Suprapubic skin (tissue), 4 donors: ENCODE measurements at regions not wholly inside any gene's neighbourhood (a gene's known extent, or its start where the extent isn't known, plus 50 kb on each side); places are given as distances from the start of the nearest gene placed in this dataset.

Experiments
- DNase-seq, 2 donors: peaks; one replicate each; pipeline ENCODE4 v3.0.0-alpha.2; 2019; ENCODE audit warnings: low spot score in 2 of 2
- H3K27ac ChIP-seq: fragments of 200-600 bp; sonication (generic); one replicate; pipeline ENCODE4 v1.5.1; 2019
- H3K27me3 ChIP-seq: fragments of 200-600 bp; sonication (generic); one replicate; pipeline ENCODE4 v1.5.1; 2019
- H3K36me3 ChIP-seq: fragments of 200-600 bp; sonication (generic); one replicate; pipeline ENCODE4 v1.5.1; 2019
- H3K4me1 ChIP-seq: fragments of 200-600 bp; sonication (generic); one replicate; pipeline ENCODE4 v1.5.1; 2019
- H3K4me3 ChIP-seq: fragments of 200-600 bp; sonication (generic); one replicate; pipeline ENCODE4 v1.5.1; 2019; ENCODE audit warnings: mild to moderate bottlenecking
- H3K9me3 ChIP-seq: fragments of 200-600 bp; sonication (generic); one replicate; pipeline ENCODE4 v1.5.1; 2019
- CTCF ChIP-seq, 2 donors: fragments of 200-600 bp in 1 of 2; fragments of 450-650 bp in 1 of 2; sonication (generic) in 1 of 2; IDR thresholded peaks; one replicate each; pipeline ENCODE4 v1.5.1; 2016 to 2019; ENCODE audit warnings: antibody characterized with exemption in 2 of 2, mild to moderate bottlenecking in 1 of 2, moderate library complexity in 1 of 2
- EP300 ChIP-seq: sonication (generic); formaldehyde crosslinking; IDR thresholded peaks from one replicate; pipeline ENCODE4 v1.6.1; 2017; ENCODE audit warnings: antibody characterized with exemption
- POLR2A ChIP-seq, 2 donors: fragments of 450-650 bp; IDR thresholded peaks; one replicate each; pipeline ENCODE4 v1.6.1; 2017; ENCODE audit warnings: antibody characterized with exemption in 2 of 2, mild to moderate bottlenecking in 2 of 2, moderate library complexity in 2 of 2
- POLR2AphosphoS5 ChIP-seq, 3 donors: sonication (generic); formaldehyde crosslinking; IDR thresholded peaks; one replicate each; pipeline ENCODE4 v1.6.1; 2017; ENCODE audit warnings: antibody characterized with exemption in 3 of 3
- WGBS: methylation state at CpG from one replicate; pipeline ENCODE4 v1.1.5; 2018; 5-methylcytosine and 5-hydroxymethylcytosine counted together

GRCh38 chr20:59469267-59470252, 134.8 kb upstream of the PHACTR3 start:
- H3K27ac ChIP-seq, result no peak overlapping the region
- no peaks in the 10 kb centered on the region for H3K4me1 ChIP-seq
- H3K4me3 ChIP-seq, result no peak overlapping the region
- 83% methylated on average over 32 of the region's 34 CpGs for WGBS
- no peak for TF ChIP-seq CTCF (IDR thresholded peaks at IDR 0.05)
- no peak for TF ChIP-seq POLR2AphosphoS5 (IDR thresholded peaks at IDR 0.05)
- no peak for TF ChIP-seq EP300
- no peak for TF ChIP-seq POLR2A (IDR thresholded peaks at IDR 0.05)
- no peaks in the 10 kb centered on the region for H3K36me3 ChIP-seq
- peaks cover 3% of the 10 kb centered on the region for H3K27me3 ChIP-seq
- H3K9me3 ChIP-seq, result no peaks in the 10 kb centered on the region
- DNase-seq, result no peak

GRCh38 chr20:59470521-59470920, 133.8 kb upstream of the PHACTR3 start:
- 94% methylated on average over 20 of the region's 20 CpGs for WGBS
- Histone ChIP-seq H3K4me3 (no peak overlapping the region), H3K36me3 (no peaks in the 10 kb centered on the region), H3K9me3 (no peaks in the 10 kb centered on the region), H3K27me3 (peaks cover 3% of the 10 kb centered on the region), H3K27ac (no peak overlapping the region), H3K4me1 (no peaks in the 10 kb centered on the region)
- no peak for DNase-seq
- TF ChIP-seq EP300, result no peak
- TF ChIP-seq POLR2A (IDR thresholded peaks at IDR 0.05), result no peak
- TF ChIP-seq POLR2AphosphoS5 (IDR thresholded peaks at IDR 0.05), result no peak
- no peak for TF ChIP-seq CTCF (IDR thresholded peaks at IDR 0.05)

GRCh38 chr20:59471653-59472421, 132.5 kb upstream of the PHACTR3 start:
- TF ChIP-seq POLR2A (IDR thresholded peaks at IDR 0.05) (no peak), POLR2AphosphoS5 (IDR thresholded peaks at IDR 0.05) (no peak), EP300 (no peak), CTCF (IDR thresholded peaks at IDR 0.05) (no peak)
- no peaks in the 10 kb centered on the region for H3K4me1 ChIP-seq
- H3K27me3 ChIP-seq, result peaks cover 3% of the 10 kb centered on the region
- DNase-seq, result no peak
- WGBS, result 68% methylated on average over 12 of the region's 12 CpGs
- H3K27ac ChIP-seq, result no peak overlapping the region
- H3K9me3 ChIP-seq, result no peaks in the 10 kb centered on the region
- no peaks in the 10 kb centered on the region for H3K36me3 ChIP-seq
- no peak overlapping the region for H3K4me3 ChIP-seq

- Histone ChIP-seq H3K4me1 (no peaks in the 10 kb centered on the region), H3K27me3 (peaks cover 3% of the 10 kb centered on the region), H3K4me3 (no peak overlapping the region), H3K36me3 (no peaks in the 10 kb centered on the region), H3K27ac (no peak overlapping the region), H3K9me3 (no peaks in the 10 kb centered on the region)
- TF ChIP-seq EP300 (no peak), CTCF (IDR thresholded peaks at IDR 0.05) (no peak), POLR2A (IDR thresholded peaks at IDR 0.05) (no peak), POLR2AphosphoS5 (IDR thresholded peaks at IDR 0.05) (no peak)
- no peak for DNase-seq
- 93% methylated on average over 2 of the region's 2 CpGs for WGBS
These were observed 130.6 kb upstream of the PHACTR3 start for GRCh38 chr20:59473742-59474141.

- Histone ChIP-seq H3K4me1 (no peaks in the 10 kb centered on the region), H3K4me3 (no peak overlapping the region), H3K27ac (no peak overlapping the region), H3K9me3 (no peaks in the 10 kb centered on the region), H3K36me3 (no peaks in the 10 kb centered on the region), H3K27me3 (peaks cover 25% of the 10 kb centered on the region)
- 58% methylated on average over 10 of the region's 10 CpGs for WGBS
- TF ChIP-seq POLR2A (IDR thresholded peaks at IDR 0.05) (no peak), CTCF (IDR thresholded peaks at IDR 0.05) (no peak), EP300 (no peak), POLR2AphosphoS5 (IDR thresholded peaks at IDR 0.05) (no peak)
- no peak for DNase-seq
These were observed 123.3 kb upstream of the PHACTR3 start for GRCh38 chr20:59481067-59481466.
